CD4-positive, alpha-beta T cell (primary cell): ENCODE measurements at regions not wholly inside any gene's neighbourhood (a gene's known extent, or its start where the extent isn't known, plus 50 kb on each side); places are given as distances from the start of the nearest gene placed in this dataset.

Experiments used
- ATAC-seq: fragments of 200-7000 bp; cut with Tn5 transposase; one replicate; pipeline ENCODE4 v1.10.0; 2022; ENCODE audit warnings: mild to moderate bottlenecking; ENCODE audit not compliant: poor library complexity
- CTCF ChIA-PET: fragments of 350-600 bp; sonication (Branson Sonifier 250); formaldehyde crosslinking; loops from one replicate; lab custom pipeline; 2021; ENCODE audit warnings: antibody characterized with exemption, inconsistent platforms; lab: Charles Lee
- POLR2A ChIA-PET: fragments of 350-600 bp; sonication (Branson Sonifier 250); formaldehyde crosslinking; loops from one replicate; lab custom pipeline; 2021; ENCODE audit warnings: antibody characterized with exemption, inconsistent platforms; lab: Charles Lee
- DNase-seq, 14 experiments: peaks; one replicate each; pipeline ENCODE4 v3.0.0-alpha.2; 2013 to 2020; ENCODE audit warnings: mixed read lengths in 2 of 14
- H3K27ac ChIP-seq, 2 donors: one replicate each; pipeline versions ENCODE4 v1.5.1 to v1.7.0; 2013; ENCODE audit warnings: low read length in 2 of 2, low read depth in 1 of 2, mild to moderate bottlenecking in 1 of 2
- H3K27me3 ChIP-seq, 2 experiments: 1 replicate in 1 of 2; 2 replicates in 1 of 2; pipeline versions ENCODE4 v1.6.1 to v1.7.0; 2013; ENCODE audit warnings: low read length in 2 of 2, control low read depth in 1 of 2, mild to moderate bottlenecking in 1 of 2, moderate library complexity in 1 of 2; ENCODE audit not compliant: insufficient read depth in 2 of 2, control insufficient read depth in 1 of 2
- H3K36me3 ChIP-seq: one replicate; pipeline ENCODE4 v1.6.1; 2013; ENCODE audit warnings: low read length, control low read depth; ENCODE audit not compliant: insufficient read depth
- H3K4me1 ChIP-seq: one replicate; pipeline ENCODE4 v1.6.1; 2013; ENCODE audit warnings: low read length, control low read depth; ENCODE audit not compliant: insufficient read depth
- H3K4me3 ChIP-seq: one replicate; pipeline ENCODE4 v1.5.1; 2013; ENCODE audit warnings: mild to moderate bottlenecking, low read length, moderate library complexity
- H3K9me3 ChIP-seq, 2 experiments: 1 replicate in 1 of 2; 2 replicates in 1 of 2; pipeline versions ENCODE4 v1.6.1 to v1.7.0; 2013; ENCODE audit warnings: low read length in 2 of 2, mild to moderate bottlenecking in 2 of 2, control low read depth in 1 of 2, moderate library complexity in 1 of 2; ENCODE audit not compliant: control insufficient read depth in 1 of 2, insufficient read depth in 1 of 2
- H3K27ac Mint-ChIP-seq: one replicate; pipeline ENCODE4 v1.8.0; 2020; ENCODE audit warnings: mixed read lengths
- H3K27me3 Mint-ChIP-seq: one replicate; pipeline ENCODE4 v1.8.0; 2021; ENCODE audit warnings: mixed read lengths
- H3K36me3 Mint-ChIP-seq: one replicate; pipeline ENCODE4 v1.8.0; 2021; ENCODE audit warnings: low read depth, mixed read lengths
- H3K4me1 Mint-ChIP-seq: one replicate; pipeline ENCODE4 v1.8.0; 2021; ENCODE audit warnings: low read depth, mixed read lengths
- H3K4me3 Mint-ChIP-seq: one replicate; pipeline ENCODE4 v1.8.0; 2020; ENCODE audit warnings: mild to moderate bottlenecking, mixed read lengths
- H3K9me3 Mint-ChIP-seq: one replicate; pipeline ENCODE4 v1.8.0; 2020; ENCODE audit warnings: mixed read lengths
- CTCF ChIP-seq: fragments of 200-600 bp; IDR thresholded peaks from one replicate; pipeline ENCODE4 v1.8.0; 2022; ENCODE audit warnings: antibody characterized with exemption, mild to moderate bottlenecking
- intact Hi-C, 2 experiments: fragments of 100-400 bp; cut with DNase I in 1 of 2; cut with micrococcal nuclease in 1 of 2; formaldehyde crosslinking; loops; one replicate each; pipeline versions ENCODE4 v1.15.1 to v1.9.0; 2023 to 2025; cut with DNase I, micrococcal nuclease

- DNase-seq (no peak), ATAC-seq (no peak)
- H3K4me1 ChIP-seq: no peaks in the 10 kb centered on the region
- no peaks in the 10 kb centered on the region for H3K36me3 ChIP-seq
- no peak overlapping the region for H3K27ac Mint-ChIP-seq
- ChIA-PET POLR2A (no interaction called here), CTCF (no interaction called here)
- H3K36me3 Mint-ChIP-seq: no peaks in the 10 kb centered on the region
- H3K4me1 Mint-ChIP-seq: no peaks in the 10 kb centered on the region
- peaks cover 0 to 7% of the 10 kb centered on the region in 2 experiments for H3K27me3 ChIP-seq
- H3K9me3 Mint-ChIP-seq: no peaks in the 10 kb centered on the region
- peaks cover 9% of the 10 kb centered on the region for H3K27me3 Mint-ChIP-seq
- H3K9me3 ChIP-seq: no peaks in the 10 kb centered on the region
- intact Hi-C loops: no loop called here
- H3K4me3 Mint-ChIP-seq: no peak overlapping the region
- no peak overlapping the region for H3K27ac ChIP-seq
- TF ChIP-seq CTCF: no peak
- no peak overlapping the region for H3K4me3 ChIP-seq
Observed at GRCh38 chr6:40162074-40162473, 227.8 kb upstream of the MOCS1 start.

GRCh38 chr6:40160826-40161225 is 226.6 kb upstream of the MOCS1 start:
- no peaks in the 10 kb centered on the region for H3K36me3 ChIP-seq
- ChIA-PET POLR2A (no interaction called here), CTCF (no interaction called here)
- H3K9me3 Mint-ChIP-seq: no peaks in the 10 kb centered on the region
- DNase-seq (no peak), ATAC-seq (no peak)
- H3K27me3 ChIP-seq: peaks cover 0 to 6% of the 10 kb centered on the region in 2 experiments
- H3K9me3 ChIP-seq: no peaks in the 10 kb centered on the region
- H3K27me3 Mint-ChIP-seq: peaks cover 13% of the 10 kb centered on the region
- intact Hi-C loops: no loop called here
- no peaks in the 10 kb centered on the region for H3K4me1 Mint-ChIP-seq
- no peak overlapping the region for H3K27ac ChIP-seq
- no peak overlapping the region for H3K27ac Mint-ChIP-seq
- no peaks in the 10 kb centered on the region for H3K36me3 Mint-ChIP-seq
- no peak for TF ChIP-seq CTCF
- H3K4me3 Mint-ChIP-seq: no peak overlapping the region
- H3K4me3 ChIP-seq: no peak overlapping the region
- H3K4me1 ChIP-seq: no peaks in the 10 kb centered on the region

GRCh38 chr6:40159865-40160264 is 225.6 kb upstream of the MOCS1 start:
- DNase-seq (no peak), ATAC-seq (no peak)
- Mint-ChIP-seq H3K4me3 (no peak overlapping the region), H3K27ac (no peak overlapping the region), H3K27me3 (peaks cover 16% of the 10 kb centered on the region), H3K36me3 (no peaks in the 10 kb centered on the region), H3K9me3 (no peaks in the 10 kb centered on the region), H3K4me1 (no peaks in the 10 kb centered on the region)
- Histone ChIP-seq H3K36me3 (no peaks in the 10 kb centered on the region), H3K4me1 (no peaks in the 10 kb centered on the region), H3K9me3 (no peaks in the 10 kb centered on the region), H3K27me3 (peaks cover 0 to 6% of the 10 kb centered on the region in 2 experiments), H3K4me3 (no peak overlapping the region), H3K27ac (no peak overlapping the region)
- ChIA-PET POLR2A (no interaction called here), CTCF (no interaction called here)
- intact Hi-C loops: no loop called here
- TF ChIP-seq CTCF: no peak
